BE2C (cell line): ENCODE measurements at regions not wholly inside any gene's neighbourhood (a gene's known extent, or its start where the extent isn't known, plus 50 kb on each side); places are given as distances from the start of the nearest gene placed in this dataset.

Experiments
- DNase-seq: peaks from one replicate; pipeline ENCODE4 v3.0.0-alpha.2; 2020
- H3K27me3 ChIP-seq: fragments of 250-450 bp; sonication (Bioruptor Pico); 2 replicates; pipeline ENCODE4 v1.5.1; 2020; ENCODE audit warnings: mild to moderate bottlenecking
- H3K36me3 ChIP-seq: fragments of 250-450 bp; sonication (Bioruptor Pico); 2 replicates; pipeline ENCODE4 v1.5.1; 2020; ENCODE audit warnings: mild to moderate bottlenecking
- H3K4me1 ChIP-seq: fragments of 250-450 bp; sonication (Bioruptor Pico); 2 replicates; pipeline ENCODE4 v1.5.1; 2020
- H3K4me3 ChIP-seq: 2 replicates; pipeline ENCODE4 v1.5.1; 2011; ENCODE audit warnings: low read depth, low read length
- H3K9me3 ChIP-seq: fragments of 250-450 bp; sonication (Bioruptor Pico); 2 replicates; pipeline ENCODE4 v1.5.1; 2020
- TF ChIP-seq, protein P1 (sequence below): IDR thresholded peaks from 2 replicates; pipeline ENCODE4 v1.5.1; 2012; ENCODE audit warnings: mild to moderate bottlenecking, low read depth, low read length

DNA sequence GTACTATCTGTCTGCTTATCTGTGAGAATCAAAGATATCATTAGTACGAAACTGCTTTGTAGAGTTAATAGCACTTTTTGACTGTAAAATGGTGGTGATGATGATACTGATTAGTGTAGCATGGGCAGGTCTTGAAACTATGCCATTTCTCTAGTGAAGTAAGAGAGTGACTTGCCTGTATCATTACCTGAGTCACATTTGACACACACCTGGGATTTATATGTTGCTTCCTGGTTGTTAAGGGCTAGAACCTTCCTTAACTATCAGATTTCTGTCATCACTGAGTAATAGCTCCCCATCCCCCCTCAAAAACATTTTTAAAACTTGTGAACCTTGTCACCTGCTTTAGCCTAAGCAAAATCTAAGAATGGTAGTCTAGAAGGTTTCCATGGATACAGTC, 135.6 kb upstream of the RORB start:
- no peaks in the 10 kb centered on the region for H3K4me1 ChIP-seq
- TF ChIP-seq, protein P1, sequence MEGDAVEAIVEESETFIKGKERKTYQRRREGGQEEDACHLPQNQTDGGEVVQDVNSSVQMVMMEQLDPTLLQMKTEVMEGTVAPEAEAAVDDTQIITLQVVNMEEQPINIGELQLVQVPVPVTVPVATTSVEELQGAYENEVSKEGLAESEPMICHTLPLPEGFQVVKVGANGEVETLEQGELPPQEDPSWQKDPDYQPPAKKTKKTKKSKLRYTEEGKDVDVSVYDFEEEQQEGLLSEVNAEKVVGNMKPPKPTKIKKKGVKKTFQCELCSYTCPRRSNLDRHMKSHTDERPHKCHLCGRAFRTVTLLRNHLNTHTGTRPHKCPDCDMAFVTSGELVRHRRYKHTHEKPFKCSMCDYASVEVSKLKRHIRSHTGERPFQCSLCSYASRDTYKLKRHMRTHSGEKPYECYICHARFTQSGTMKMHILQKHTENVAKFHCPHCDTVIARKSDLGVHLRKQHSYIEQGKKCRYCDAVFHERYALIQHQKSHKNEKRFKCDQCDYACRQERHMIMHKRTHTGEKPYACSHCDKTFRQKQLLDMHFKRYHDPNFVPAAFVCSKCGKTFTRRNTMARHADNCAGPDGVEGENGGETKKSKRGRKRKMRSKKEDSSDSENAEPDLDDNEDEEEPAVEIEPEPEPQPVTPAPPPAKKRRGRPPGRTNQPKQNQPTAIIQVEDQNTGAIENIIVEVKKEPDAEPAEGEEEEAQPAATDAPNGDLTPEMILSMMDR: no peak
- no peak for DNase-seq
- no peaks in the 10 kb centered on the region for H3K9me3 ChIP-seq
- H3K36me3 ChIP-seq: no peaks in the 10 kb centered on the region
- no peaks in the 10 kb centered on the region for H3K27me3 ChIP-seq
- H3K4me3 ChIP-seq: no peak overlapping the region

GRCh38 chr9:74362423-74362822, 134.7 kb upstream of the RORB start:
- no peak overlapping the region for H3K4me3 ChIP-seq
- H3K9me3 ChIP-seq: no peaks in the 10 kb centered on the region
- no peaks in the 10 kb centered on the region for H3K36me3 ChIP-seq
- no peaks in the 10 kb centered on the region for H3K4me1 ChIP-seq
- no peak for DNase-seq
- TF ChIP-seq, protein P1: no peak
- no peaks in the 10 kb centered on the region for H3K27me3 ChIP-seq

GRCh38 chr9:74366111-74366510, 131.0 kb upstream of the RORB start:
- DNase-seq: no peak
- no peaks in the 10 kb centered on the region for H3K4me1 ChIP-seq
- H3K9me3 ChIP-seq: no peaks in the 10 kb centered on the region
- H3K4me3 ChIP-seq: no peak overlapping the region
- no peaks in the 10 kb centered on the region for H3K36me3 ChIP-seq
- H3K27me3 ChIP-seq: no peaks in the 10 kb centered on the region
- TF ChIP-seq, protein P1: no peak

GRCh38 chr9:74369844-74370243, 127.3 kb upstream of the RORB start:
- Histone ChIP-seq H3K9me3 (no peaks in the 10 kb centered on the region), H3K36me3 (no peaks in the 10 kb centered on the region), H3K27me3 (no peaks in the 10 kb centered on the region), H3K4me3 (no peak overlapping the region), H3K4me1 (no peaks in the 10 kb centered on the region)
- TF ChIP-seq, protein P1: no peak
- DNase-seq: no peak

GRCh38 chr9:74373348-74373747, 123.8 kb upstream of the RORB start:
- Histone ChIP-seq H3K36me3 (no peaks in the 10 kb centered on the region), H3K4me3 (no peak overlapping the region), H3K9me3 (no peaks in the 10 kb centered on the region), H3K4me1 (no peaks in the 10 kb centered on the region), H3K27me3 (no peaks in the 10 kb centered on the region)
- no peak for DNase-seq
- TF ChIP-seq, protein P1: no peak

GRCh38 chr9:74379718-74380117, 117.4 kb upstream of the RORB start:
- H3K4me3 ChIP-seq: no peak overlapping the region
- DNase-seq: peak; percentile 10
- H3K27me3 ChIP-seq: no peaks in the 10 kb centered on the region
- TF ChIP-seq, protein P1: peak; percentile 31; the same call in 1 of the 2 replicates
- no peaks in the 10 kb centered on the region for H3K4me1 ChIP-seq
- no peaks in the 10 kb centered on the region for H3K9me3 ChIP-seq
- no peaks in the 10 kb centered on the region for H3K36me3 ChIP-seq
